Ovary (tissue), 7 donors: ENCODE measurements at regions not wholly inside any gene's neighbourhood (a gene's known extent, or its start where the extent isn't known, plus 50 kb on each side); places are given as distances from the start of the nearest gene placed in this dataset.

ENCODE experiments used
- DNase-seq, 5 donors: peaks; one replicate each; pipeline ENCODE4 v3.0.0-alpha.2; 2019 to 2020
- H3K27ac ChIP-seq, 2 donors: fragments of 200-600 bp; one replicate each; pipeline versions ENCODE4 v1.5.1 to v1.8.0; 2019 to 2022
- H3K27me3 ChIP-seq: fragments of 200-600 bp; one replicate; pipeline ENCODE4 v1.8.0; 2022
- H3K36me3 ChIP-seq: fragments of 200-600 bp; sonication (generic); one replicate; pipeline ENCODE4 v1.5.1; 2019
- H3K4me1 ChIP-seq: one replicate; pipeline ENCODE4 v1.8.1; 2013; ENCODE audit warnings: mild to moderate bottlenecking, moderate library complexity; ENCODE audit not compliant: insufficient read depth
- H3K4me3 ChIP-seq: fragments of 200-600 bp; sonication (generic); one replicate; pipeline ENCODE4 v1.5.1; 2017
- H3K9me3 ChIP-seq, 2 donors: fragments of 200-600 bp in 1 of 2; sonication (generic) in 1 of 2; one replicate each; pipeline versions ENCODE4 v1.5.1 to v1.8.1; 2013 to 2019; ENCODE audit warnings: mild to moderate bottlenecking in 1 of 2, moderate library complexity in 1 of 2
- EP300 ChIP-seq: sonication (generic); formaldehyde crosslinking; IDR thresholded peaks from one replicate; pipeline ENCODE4 v1.6.1; 2017; ENCODE audit warnings: antibody characterized with exemption
- POLR2A ChIP-seq: fragments of 450-650 bp; IDR thresholded peaks from one replicate; pipeline ENCODE4 v1.6.1; 2017; ENCODE audit warnings: antibody characterized with exemption, mild to moderate bottlenecking, moderate library complexity
- WGBS, 3 donors: extraction: QIAGEN DNeasy Blood & Tissue Kit in 1 of 3; methylation state at CpG; one replicate each; pipeline versions ENCODE4 v1.1.5 to v1.1.7; 2013 to 2017; 5-methylcytosine and 5-hydroxymethylcytosine counted together
- intact Hi-C, 4 donors: fragments of 100-400 bp; cut with DNase I; formaldehyde crosslinking; loops; one replicate each; pipeline versions ENCODE4 v1.11.0 to v1.15.1; 2022 to 2023
- TF ChIP-seq, protein P1 (sequence below), 3 donors: fragments of 450-650 bp in 2 of 3; fragments of 200-600 bp in 1 of 3; IDR thresholded peaks; one replicate each; pipeline versions ENCODE4 v1.5.1 to v1.8.0; 2016 to 2022; ENCODE audit warnings: antibody characterized with exemption in 3 of 3, mild to moderate bottlenecking in 1 of 3
- donor health status: DM: no; HTN: no; CAD: no; lungs with moderate emphysema.
- donor health status: DM: no; HTN: no; CAD: no.
- donor health status: Bipolar disorder and iron deficiency.
- donor health status: DM: no; HTN: no; CAD: no.
- donor health status: DM: yes; HTN: yes; CAD: no.

DNA sequence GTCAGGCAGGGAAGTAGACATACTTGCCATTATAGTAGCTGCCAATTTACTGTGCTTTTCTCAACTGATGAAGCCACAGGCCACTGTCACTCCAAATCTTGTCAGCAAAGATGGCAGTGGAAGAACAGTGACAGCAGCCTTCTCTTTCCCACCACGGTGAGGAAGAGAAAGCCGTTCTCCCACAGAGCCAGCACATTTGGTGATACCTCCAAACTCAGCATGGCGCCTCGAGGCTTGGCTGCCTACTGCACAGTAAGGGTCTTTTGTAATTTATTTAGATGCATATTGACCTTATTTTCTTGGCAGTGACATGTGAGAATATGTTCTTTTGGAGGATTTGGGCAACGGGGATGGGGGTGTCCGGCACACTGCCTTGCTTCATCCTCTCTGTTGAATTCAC lies 117.2 kb upstream of the CDH20 start:
- peaks cover 0 to 3% of the 10 kb centered on the region in 2 donors for H3K9me3 ChIP-seq
- H3K4me1 ChIP-seq, result no peaks in the 10 kb centered on the region
- H3K4me3 ChIP-seq, result no peak overlapping the region
- DNase-seq, result no peak
- TF ChIP-seq, protein P1, sequence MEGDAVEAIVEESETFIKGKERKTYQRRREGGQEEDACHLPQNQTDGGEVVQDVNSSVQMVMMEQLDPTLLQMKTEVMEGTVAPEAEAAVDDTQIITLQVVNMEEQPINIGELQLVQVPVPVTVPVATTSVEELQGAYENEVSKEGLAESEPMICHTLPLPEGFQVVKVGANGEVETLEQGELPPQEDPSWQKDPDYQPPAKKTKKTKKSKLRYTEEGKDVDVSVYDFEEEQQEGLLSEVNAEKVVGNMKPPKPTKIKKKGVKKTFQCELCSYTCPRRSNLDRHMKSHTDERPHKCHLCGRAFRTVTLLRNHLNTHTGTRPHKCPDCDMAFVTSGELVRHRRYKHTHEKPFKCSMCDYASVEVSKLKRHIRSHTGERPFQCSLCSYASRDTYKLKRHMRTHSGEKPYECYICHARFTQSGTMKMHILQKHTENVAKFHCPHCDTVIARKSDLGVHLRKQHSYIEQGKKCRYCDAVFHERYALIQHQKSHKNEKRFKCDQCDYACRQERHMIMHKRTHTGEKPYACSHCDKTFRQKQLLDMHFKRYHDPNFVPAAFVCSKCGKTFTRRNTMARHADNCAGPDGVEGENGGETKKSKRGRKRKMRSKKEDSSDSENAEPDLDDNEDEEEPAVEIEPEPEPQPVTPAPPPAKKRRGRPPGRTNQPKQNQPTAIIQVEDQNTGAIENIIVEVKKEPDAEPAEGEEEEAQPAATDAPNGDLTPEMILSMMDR (IDR thresholded peaks at IDR 0.05), result no peak
- TF ChIP-seq POLR2A (no peak), EP300 (no peak)
- 85 to 89% (median 85%) methylated on average over 6 of the region's 6 CpGs for WGBS, 3 donors
- no peaks in the 10 kb centered on the region for H3K36me3 ChIP-seq
- intact Hi-C loops, result no loop called here
- H3K27me3 ChIP-seq, result no peaks in the 10 kb centered on the region
- no peak overlapping the region for H3K27ac ChIP-seq

DNA sequence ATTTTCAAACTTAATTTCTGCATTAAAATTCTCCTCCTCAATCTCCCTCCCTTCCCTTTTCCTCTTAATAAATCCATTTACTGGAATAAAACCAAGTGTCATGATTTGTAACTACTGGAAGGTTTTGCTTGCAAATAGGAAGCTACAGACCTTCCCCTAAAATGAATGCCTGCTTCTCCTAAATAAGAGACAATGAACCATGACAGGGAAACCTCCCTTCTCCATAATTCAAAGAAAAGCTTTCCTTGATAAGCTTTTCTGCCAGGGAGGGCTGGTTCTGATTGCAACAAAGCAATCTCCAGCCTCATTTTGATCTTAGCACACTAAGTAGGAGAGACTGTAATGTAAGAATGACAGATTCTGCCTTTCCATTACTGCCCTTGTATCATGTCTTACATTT lies 111.0 kb upstream of the CDH20 start:
- Histone ChIP-seq H3K4me3 (no peak overlapping the region), H3K36me3 (no peaks in the 10 kb centered on the region), H3K4me1 (no peaks in the 10 kb centered on the region), H3K9me3 (no peaks in the 10 kb centered on the region), H3K27me3 (no peaks in the 10 kb centered on the region), H3K27ac (no peak overlapping the region)
- TF ChIP-seq POLR2A (no peak), EP300 (no peak)
- TF ChIP-seq, protein P1 (IDR thresholded peaks at IDR 0.05), result no peak
- intact Hi-C loops, result no loop called here
- no peak for DNase-seq

DNA sequence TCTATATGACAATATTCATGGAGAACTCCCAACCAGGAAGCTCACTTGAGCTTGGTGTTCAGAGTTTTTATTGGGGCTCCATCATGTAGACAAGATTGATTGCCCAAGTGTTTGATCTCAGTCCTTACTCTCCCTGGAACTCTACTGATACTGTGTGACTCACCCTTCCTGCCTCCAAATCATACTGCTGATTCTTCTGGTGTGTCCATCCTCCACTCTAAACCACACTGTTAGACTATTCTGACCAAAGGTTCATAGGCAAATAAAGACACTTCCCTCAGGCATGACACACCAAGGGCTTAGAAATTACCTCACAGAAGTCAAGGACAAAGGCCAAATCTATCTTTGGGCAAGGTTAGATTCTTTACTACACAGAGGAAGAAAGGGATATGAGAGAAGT lies 107.9 kb upstream of the CDH20 start:
- no peaks in the 10 kb centered on the region for H3K27me3 ChIP-seq
- intact Hi-C loops, result no loop called here
- no peaks in the 10 kb centered on the region for H3K36me3 ChIP-seq
- TF ChIP-seq POLR2A (no peak), EP300 (no peak)
- TF ChIP-seq, protein P1 (IDR thresholded peaks at IDR 0.05), result no peak
- H3K9me3 ChIP-seq, result no peaks in the 10 kb centered on the region
- H3K27ac ChIP-seq, result no peak overlapping the region
- no peak overlapping the region for H3K4me3 ChIP-seq
- no peak for DNase-seq
- H3K4me1 ChIP-seq, result no peaks in the 10 kb centered on the region

DNA sequence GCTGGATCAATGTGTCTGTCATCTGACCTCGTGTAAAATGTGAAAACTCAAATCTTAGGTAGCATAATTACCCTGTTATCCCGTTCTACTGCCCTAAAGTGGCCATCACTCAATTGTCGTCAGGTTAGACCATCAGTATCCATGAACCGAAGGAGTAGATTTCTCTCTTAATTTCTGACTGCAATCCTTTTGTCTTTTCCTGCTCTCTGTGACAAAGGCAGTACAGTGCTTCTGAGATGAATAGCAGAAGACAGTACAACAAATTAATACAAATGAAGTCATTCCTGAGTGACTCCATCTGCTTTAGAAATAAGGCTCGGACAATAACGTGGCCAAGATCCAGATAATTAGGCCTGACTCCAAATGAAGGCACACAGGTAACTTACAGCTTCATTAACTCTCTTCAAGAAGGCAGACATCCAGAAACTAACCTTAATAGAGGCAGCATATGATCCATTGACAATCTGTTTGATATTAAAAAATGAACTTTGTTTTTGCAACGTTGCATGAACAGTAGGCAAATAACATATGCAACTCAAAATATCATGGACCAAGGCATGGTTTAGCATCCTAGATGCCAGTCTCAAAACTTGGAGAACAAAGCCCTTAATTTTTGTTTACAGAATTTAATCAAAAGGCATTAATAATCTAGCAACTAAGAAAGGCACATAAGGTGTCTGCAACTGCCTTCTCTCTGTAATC lies 96.7 kb upstream of the CDH20 start:
- no peak overlapping the region for H3K4me3 ChIP-seq
- no peaks in the 10 kb centered on the region for H3K9me3 ChIP-seq
- H3K36me3 ChIP-seq, result no peaks in the 10 kb centered on the region
- TF ChIP-seq, protein P1 (IDR thresholded peaks at IDR 0.05), result no peak
- TF ChIP-seq POLR2A (no peak), EP300 (no peak)
- no peaks in the 10 kb centered on the region for H3K27me3 ChIP-seq
- no peak overlapping the region for H3K27ac ChIP-seq
- no peak for DNase-seq
- 33 to 38% (median 35%) methylated on average over 7 of the region's 7 CpGs for WGBS, 3 donors
- H3K4me1 ChIP-seq, result no peaks in the 10 kb centered on the region
- intact Hi-C loops, result no loop called here
